Endothelial cell of umbilical vein (primary cell): ENCODE measurements at regions not wholly inside any gene's neighbourhood (a gene's known extent, or its start where the extent isn't known, plus 50 kb on each side); places are given as distances from the start of the nearest gene placed in this dataset.

Experiments used
- CTCF ChIP-seq, 2 donors: IDR thresholded peaks; 1 replicate in 1 of 2; 2 replicates in 1 of 2; pipeline ENCODE4 v1.5.1; 2011; ENCODE audit warnings: low read length in 2 of 2, mild to moderate bottlenecking in 2 of 2, moderate library complexity in 2 of 2, control low read depth in 1 of 2, inconsistent platforms in 1 of 2, low read depth in 1 of 2; ENCODE audit not compliant: insufficient read depth in 1 of 2; ENCODE audit errors: extremely low read depth in 1 of 2
- EZH2 ChIP-seq: IDR thresholded peaks from 2 replicates; pipeline ENCODE4 v1.6.1; 2012; ENCODE audit warnings: borderline replicate concordance, low read depth, mild to moderate bottlenecking, moderate library complexity, low read length, inconsistent platforms; ENCODE audit not compliant: severe bottlenecking
- JUN ChIP-seq: IDR thresholded peaks from 2 replicates; pipeline ENCODE4 v1.6.1; 2011; ENCODE audit warnings: borderline replicate concordance, low read depth; ENCODE audit not compliant: insufficient read length, insufficient read depth
- MAX ChIP-seq: IDR thresholded peaks from 2 replicates; pipeline ENCODE4 v1.6.1; 2011; ENCODE audit not compliant: insufficient read depth, insufficient read length
- MYC ChIP-seq: IDR thresholded peaks from one replicate; pipeline ENCODE4 v1.6.1; 2011; ENCODE audit warnings: mild to moderate bottlenecking, low read depth, low read length
- POLR2A ChIP-seq: IDR thresholded peaks from 2 replicates; pipeline ENCODE4 v1.6.1; 2012; ENCODE audit warnings: low read depth, mild to moderate bottlenecking, control low read depth, low read length
- POLR2AphosphoS5 ChIP-seq: IDR thresholded peaks from 2 replicates; pipeline ENCODE4 v1.6.1; 2012; ENCODE audit warnings: low read depth, mild to moderate bottlenecking, control low read depth, low read length, moderate library complexity; ENCODE audit not compliant: insufficient read depth

DNA sequence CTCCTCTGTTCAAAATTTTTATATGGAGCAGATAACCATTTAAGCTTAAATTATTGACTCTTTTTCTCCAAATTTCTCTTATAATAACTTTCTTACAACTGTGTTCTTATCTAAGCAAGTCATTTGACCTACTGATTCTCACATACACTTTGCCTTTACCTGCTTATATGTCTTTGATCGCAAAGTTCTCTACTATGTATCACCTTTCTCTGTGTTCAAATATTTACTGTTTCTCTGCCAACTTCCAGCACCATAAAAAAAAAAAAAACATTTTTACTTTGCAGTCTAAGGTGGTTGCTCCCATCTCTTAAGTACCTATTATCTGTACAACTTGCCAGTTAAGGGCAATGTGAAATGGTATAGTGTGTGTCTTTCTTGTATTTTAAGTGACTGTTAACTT is 100.8 kb upstream of the DPH6 start:
- TF ChIP-seq CTCF (IDR thresholded peaks at IDR 0.05; ENCODE audit: extremely low read depth in 1 of 2, insufficient read depth in 1 of 2, low read depth in 1 of 2, low read length in 2 of 2), result no peak
- TF ChIP-seq MYC, result no peak
- no peak for TF ChIP-seq POLR2A
- TF ChIP-seq POLR2AphosphoS5, result no peak
- TF ChIP-seq MAX, result no peak
- TF ChIP-seq JUN, result no peak
- no peak for TF ChIP-seq EZH2
